SH-SY5Y (cell line): ENCODE measurements at regions not wholly inside any gene's neighbourhood (a gene's known extent, or its start where the extent isn't known, plus 50 kb on each side); places are given as distances from the start of the nearest gene placed in this dataset.

Experiments used
- GATA2 ChIP-seq: IDR thresholded peaks from 2 replicates; pipeline ENCODE4 v1.6.1; 2011; ENCODE audit warnings: mild to moderate bottlenecking, low read depth, low read length
- GATA3 ChIP-seq: IDR thresholded peaks from 2 replicates; pipeline ENCODE4 v1.6.1; 2011; ENCODE audit warnings: low read depth, mild to moderate bottlenecking, low read length, moderate library complexity

GRCh38 chr9:20028192-20028848, 239.5 kb upstream of the SLC24A2 start:
- no peak for TF ChIP-seq GATA2
- no peak for TF ChIP-seq GATA3
